Large intestine (tissue), 3 donors: ENCODE measurements at regions not wholly inside any gene's neighbourhood (a gene's known extent, or its start where the extent isn't known, plus 50 kb on each side); places are given as distances from the start of the nearest gene placed in this dataset.

Experiments
- DNase-seq, 2 donors: peaks; one replicate each; pipeline versions ENCODE4 v3.0.0 to v3.0.0-alpha.2; 2013
- H3K27ac ChIP-seq: one replicate; pipeline ENCODE4 v1.5.1; 2013; ENCODE audit warnings: low read length
- H3K27me3 ChIP-seq: 2 replicates; pipeline ENCODE4 v1.6.1; 2013; ENCODE audit warnings: low read length; ENCODE audit not compliant: control insufficient read depth, insufficient read depth
- H3K36me3 ChIP-seq: 2 replicates; pipeline ENCODE4 v1.6.1; 2013; ENCODE audit warnings: low read length; ENCODE audit not compliant: control insufficient read depth, insufficient read depth
- H3K4me1 ChIP-seq: one replicate; pipeline ENCODE4 v1.6.1; 2013; ENCODE audit warnings: low read length; ENCODE audit not compliant: control insufficient read depth, insufficient read depth
- H3K4me3 ChIP-seq: one replicate; pipeline ENCODE4 v1.5.1; 2013; ENCODE audit warnings: low read length
- H3K9me3 ChIP-seq: one replicate; pipeline ENCODE4 v1.6.1; 2013; ENCODE audit warnings: mild to moderate bottlenecking, low read depth, low read length, moderate library complexity; ENCODE audit not compliant: control insufficient read depth
- WGBS: methylation state at CpG from one replicate; pipeline ENCODE4 v1.1.5; 2013; ENCODE audit warnings: low lambda C conversion rate; ENCODE audit not compliant: insufficient coverage; 5-methylcytosine and 5-hydroxymethylcytosine counted together

- H3K27me3 ChIP-seq, result no peaks in the 10 kb centered on the region
- H3K9me3 ChIP-seq, result no peaks in the 10 kb centered on the region
- H3K4me1 ChIP-seq, result no peaks in the 10 kb centered on the region
- H3K27ac ChIP-seq, result no peak overlapping the region
- no peak overlapping the region for H3K4me3 ChIP-seq
- no peak for DNase-seq
- H3K36me3 ChIP-seq, result no peaks in the 10 kb centered on the region
These were observed 79.1 kb upstream of the FAM120A start for GRCh38 chr9:93372391-93372790.

- no peak overlapping the region for H3K27ac ChIP-seq
- no peak overlapping the region for H3K4me3 ChIP-seq
- H3K36me3 ChIP-seq, result no peaks in the 10 kb centered on the region
- H3K4me1 ChIP-seq, result no peaks in the 10 kb centered on the region
- DNase-seq, result no peak
- no peaks in the 10 kb centered on the region for H3K9me3 ChIP-seq
- H3K27me3 ChIP-seq, result no peaks in the 10 kb centered on the region
These were observed 75.1 kb upstream of the FAM120A start for GRCh38 chr9:93376411-93376810.

- H3K36me3 ChIP-seq, result no peaks in the 10 kb centered on the region
- no peaks in the 10 kb centered on the region for H3K4me1 ChIP-seq
- no peak overlapping the region for H3K4me3 ChIP-seq
- no peaks in the 10 kb centered on the region for H3K9me3 ChIP-seq
- no peak overlapping the region for H3K27ac ChIP-seq
- no peak for DNase-seq
- no CpG with 5 or more reads among the region's 6 CpGs for WGBS
- H3K27me3 ChIP-seq, result no peaks in the 10 kb centered on the region
These were observed 73.2 kb upstream of the FAM120A start for GRCh38 chr9:93378276-93378675.

- Histone ChIP-seq H3K4me1 (no peaks in the 10 kb centered on the region), H3K27me3 (no peaks in the 10 kb centered on the region), H3K4me3 (no peak overlapping the region), H3K9me3 (no peaks in the 10 kb centered on the region), H3K27ac (no peak overlapping the region), H3K36me3 (no peaks in the 10 kb centered on the region)
- WGBS, result no CpG with 5 or more reads among the region's 1 CpG
- DNase-seq, result no peak
These were observed 72.4 kb upstream of the FAM120A start for GRCh38 chr9:93379051-93379450.

GRCh38 chr9:93380410-93381060 lies 71.0 kb upstream of the FAM120A start:
- no peak for DNase-seq
- no peak overlapping the region for H3K4me3 ChIP-seq
- H3K27me3 ChIP-seq, result no peaks in the 10 kb centered on the region
- no CpG with 5 or more reads among the region's 3 CpGs for WGBS
- no peak overlapping the region for H3K27ac ChIP-seq
- no peaks in the 10 kb centered on the region for H3K9me3 ChIP-seq
- no peaks in the 10 kb centered on the region for H3K36me3 ChIP-seq
- H3K4me1 ChIP-seq, result no peaks in the 10 kb centered on the region

- Histone ChIP-seq H3K4me1 (peaks cover 7% of the 10 kb centered on the region), H3K36me3 (no peaks in the 10 kb centered on the region), H3K27ac (no peak overlapping the region), H3K27me3 (no peaks in the 10 kb centered on the region), H3K4me3 (no peak overlapping the region), H3K9me3 (no peaks in the 10 kb centered on the region)
- no peak for DNase-seq
- no CpG with 5 or more reads among the region's 7 CpGs for WGBS
These were observed 63.7 kb upstream of the FAM120A start for GRCh38 chr9:93387791-93388190.

- peak in 1 of 2 donors; percentile 5 for DNase-seq
- H3K36me3 ChIP-seq, result no peaks in the 10 kb centered on the region
- no peak overlapping the region for H3K27ac ChIP-seq
These were observed 60.5 kb upstream of the FAM120A start for GRCh38 chr9:93390953-93391515.

GRCh38 chr9:93391898-93392297 lies 59.6 kb upstream of the FAM120A start:
- DNase-seq, result peak; percentile 74 to 77
- Histone ChIP-seq H3K36me3 (no peaks in the 10 kb centered on the region), H3K4me1 (peaks cover 7% of the 10 kb centered on the region), H3K4me3 (no peak overlapping the region), H3K27ac (no peak overlapping the region), H3K9me3 (no peaks in the 10 kb centered on the region), H3K27me3 (no peaks in the 10 kb centered on the region)
- no CpG with 5 or more reads among the region's 6 CpGs for WGBS

More at GRCh38 chr9:93390953-93391515, 60.5 kb upstream of the FAM120A start:
- H3K27me3 ChIP-seq, result no peaks in the 10 kb centered on the region
- H3K4me1 ChIP-seq, result peaks cover 7% of the 10 kb centered on the region
- no CpG with 5 or more reads among the region's 9 CpGs for WGBS
- H3K4me3 ChIP-seq, result no peak overlapping the region
- no peaks in the 10 kb centered on the region for H3K9me3 ChIP-seq

- no peak for DNase-seq
- Histone ChIP-seq H3K27me3 (no peaks in the 10 kb centered on the region), H3K36me3 (no peaks in the 10 kb centered on the region), H3K4me3 (no peak overlapping the region), H3K27ac (no peak overlapping the region), H3K4me1 (peaks cover 7% of the 10 kb centered on the region), H3K9me3 (no peaks in the 10 kb centered on the region)
- WGBS, result no CpG with 5 or more reads among the region's 10 CpGs
These were observed 58.5 kb upstream of the FAM120A start for GRCh38 chr9:93392974-93393373.
